ENCODE measurements at regions not wholly inside any gene's neighbourhood (a gene's known extent, or its start where the extent isn't known, plus 50 kb on each side); places are given as distances from the start of the nearest gene placed in this dataset.

GRCh38 chr13:64723724-64724123 is 2506.4 kb downstream of the PCDH9 start:
- Histone ChIP-seq H3K9me3 (ENCODE audit: insufficient read depth, low read depth, low read length) (no peaks in the 10 kb centered on the region), H2BK5ac (ENCODE audit: low read depth, low read length, poor library complexity) (no peak overlapping the region), H2BK12ac (ENCODE audit: low read length) (no peak overlapping the region), H2BK120ac (ENCODE audit: insufficient read depth, low read length, poor library complexity) (no peak overlapping the region), H3K23ac (ENCODE audit: low read length) (no peak overlapping the region), H3K4me2 (ENCODE audit: low read length) (no peak overlapping the region), H3K79me2 (ENCODE audit: control insufficient read depth, insufficient read depth, low read length, poor library complexity) (no peaks in the 10 kb centered on the region), H4K8ac (ENCODE audit: low read depth, low read length) (no peak overlapping the region), H4K91ac (ENCODE audit: low read depth, low read length) (no peak overlapping the region), H3K27me3 (ENCODE audit: insufficient read depth, low read length) (no peaks in the 10 kb centered on the region), H3K36me3 (ENCODE audit: control insufficient read depth in 1 of 2, insufficient read depth in 2 of 2, low read length in 2 of 2) (no peaks in the 10 kb centered on the region), H3K27ac (ENCODE audit: low read depth, low read length) (no peak overlapping the region), H3K4ac (ENCODE audit: low read depth, low read length) (no peak overlapping the region), H3K4me1 (ENCODE audit: control insufficient read depth in 1 of 2, insufficient read depth in 2 of 2, low read length in 2 of 2) (no peaks in the 10 kb centered on the region), H3K18ac (ENCODE audit: low read length) (no peak overlapping the region), H4K12ac (ENCODE audit: low read depth, low read length) (no peak overlapping the region), H3K9ac (ENCODE audit: low read length) (no peak overlapping the region), H2AK5ac (ENCODE audit: low read length) (no peak overlapping the region), H3K79me1 (ENCODE audit: low read length) (peaks cover 10% of the 10 kb centered on the region), H3K14ac (ENCODE audit: low read length) (no peak overlapping the region), H2AFZ (ENCODE audit: insufficient read depth, low read length, poor library complexity) (no peak overlapping the region), H3K4me3 (ENCODE audit: low read depth, low read length) (no peak overlapping the region)
- DNase-seq = peak; percentile 49 to 88
- no CpG with 5 or more reads among the region's 2 CpGs for WGBS (ENCODE audit: extremely low coverage, insufficient coverage, insufficient read length)

DNA sequence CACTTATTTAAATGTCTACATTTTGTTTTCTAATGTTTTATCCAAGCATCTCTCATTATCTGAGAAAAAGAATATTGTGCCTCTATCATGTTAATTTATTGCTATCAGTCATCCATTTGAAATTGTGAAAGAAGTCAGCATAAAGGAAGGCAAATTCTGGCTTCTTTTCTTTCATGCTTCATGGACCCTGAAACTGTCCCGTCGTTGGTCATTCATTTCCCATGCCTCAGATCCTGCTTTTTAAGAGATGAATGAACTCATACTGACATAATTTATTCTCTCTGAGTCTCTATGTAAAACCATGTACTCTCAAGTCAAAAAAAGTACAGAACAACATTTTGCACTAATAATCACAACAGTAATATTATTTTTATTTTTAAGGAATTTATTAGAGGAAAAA is 2512.0 kb downstream of the PCDH9 start:
- Histone ChIP-seq H3K14ac (ENCODE audit: low read length) (no peak overlapping the region), H3K4me1 (ENCODE audit: control insufficient read depth in 1 of 2, insufficient read depth in 2 of 2, low read length in 2 of 2) (no peaks in the 10 kb centered on the region), H2BK5ac (ENCODE audit: low read depth, low read length, poor library complexity) (no peak overlapping the region), H2AFZ (ENCODE audit: insufficient read depth, low read length, poor library complexity) (no peak overlapping the region), H3K9me3 (ENCODE audit: insufficient read depth, low read depth, low read length) (no peaks in the 10 kb centered on the region), H3K79me2 (ENCODE audit: control insufficient read depth, insufficient read depth, low read length, poor library complexity) (no peaks in the 10 kb centered on the region), H3K79me1 (ENCODE audit: low read length) (peaks cover 2% of the 10 kb centered on the region), H4K12ac (ENCODE audit: low read depth, low read length) (no peak overlapping the region), H3K36me3 (ENCODE audit: control insufficient read depth in 1 of 2, insufficient read depth in 2 of 2, low read length in 2 of 2) (no peaks in the 10 kb centered on the region), H3K4me2 (ENCODE audit: low read length) (no peak overlapping the region), H2BK12ac (ENCODE audit: low read length) (peak overlapping the region; percentile 71), H4K8ac (ENCODE audit: low read depth, low read length) (no peak overlapping the region), H3K4ac (ENCODE audit: low read depth, low read length) (no peak overlapping the region), H3K9ac (ENCODE audit: low read length) (no peak overlapping the region), H4K91ac (ENCODE audit: low read depth, low read length) (no peak overlapping the region), H2AK5ac (ENCODE audit: low read length) (no peak overlapping the region), H3K18ac (ENCODE audit: low read length) (no peak overlapping the region), H2BK120ac (ENCODE audit: insufficient read depth, low read length, poor library complexity) (no peak overlapping the region), H3K27me3 (ENCODE audit: insufficient read depth, low read length) (no peaks in the 10 kb centered on the region), H3K4me3 (ENCODE audit: low read depth, low read length) (no peak overlapping the region), H3K27ac (ENCODE audit: low read depth, low read length) (no peak overlapping the region), H3K23ac (ENCODE audit: low read length) (no peak overlapping the region)
- no peak for DNase-seq
- WGBS (ENCODE audit: extremely low coverage, insufficient coverage, insufficient read length) = no CpG with 5 or more reads among the region's 2 CpGs

DNA sequence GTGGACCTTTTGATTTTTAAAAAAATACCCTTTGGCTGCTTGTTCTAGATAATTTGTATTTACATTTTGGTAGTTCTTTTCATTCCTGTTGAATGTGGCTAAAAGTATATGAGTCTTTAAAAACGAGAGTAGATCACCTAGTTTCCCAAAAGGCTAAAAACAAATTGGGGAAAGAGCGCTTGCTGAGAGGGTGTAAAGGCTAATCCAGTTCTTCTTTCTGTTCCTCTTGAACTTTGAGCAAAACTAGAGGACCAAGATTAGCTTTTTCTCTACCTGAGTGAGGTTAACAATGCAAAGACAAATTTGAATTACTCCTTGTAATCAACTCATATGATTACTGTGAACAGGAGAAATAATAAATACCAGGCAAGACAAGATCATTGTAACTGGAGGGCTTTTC is 2513.2 kb downstream of the PCDH9 start:
- no peaks in the 10 kb centered on the region for H3K4me1 ChIP-seq (ENCODE audit: control insufficient read depth in 1 of 2, insufficient read depth in 2 of 2, low read length in 2 of 2)
- no peak overlapping the region for H3K4ac ChIP-seq (ENCODE audit: low read depth, low read length)
- H2AFZ ChIP-seq (ENCODE audit: insufficient read depth, low read length, poor library complexity) = no peak overlapping the region
- no peak overlapping the region for H4K8ac ChIP-seq (ENCODE audit: low read depth, low read length)
- no peak overlapping the region for H3K23ac ChIP-seq (ENCODE audit: low read length)
- H3K4me2 ChIP-seq (ENCODE audit: low read length) = no peak overlapping the region
- no peak overlapping the region for H2AK5ac ChIP-seq (ENCODE audit: low read length)
- no peak overlapping the region for H3K9ac ChIP-seq (ENCODE audit: low read length)
- peaks cover 0 to 3% of the 10 kb centered on the region in 2 experiments for H3K36me3 ChIP-seq (ENCODE audit: control insufficient read depth in 1 of 2, insufficient read depth in 2 of 2, low read length in 2 of 2)
- no peaks in the 10 kb centered on the region for H3K79me2 ChIP-seq (ENCODE audit: control insufficient read depth, insufficient read depth, low read length, poor library complexity)
- H3K4me3 ChIP-seq (ENCODE audit: low read depth, low read length) = no peak overlapping the region
- no peak overlapping the region for H4K91ac ChIP-seq (ENCODE audit: low read depth, low read length)
- no peak overlapping the region for H2BK12ac ChIP-seq (ENCODE audit: low read length)
- H3K14ac ChIP-seq (ENCODE audit: low read length) = no peak overlapping the region
- H3K79me1 ChIP-seq (ENCODE audit: low read length) = peaks cover 2% of the 10 kb centered on the region
- H3K18ac ChIP-seq (ENCODE audit: low read length) = no peak overlapping the region
- H3K27ac ChIP-seq (ENCODE audit: low read depth, low read length) = no peak overlapping the region
- H2BK5ac ChIP-seq (ENCODE audit: low read depth, low read length, poor library complexity) = no peak overlapping the region
- H4K12ac ChIP-seq (ENCODE audit: low read depth, low read length) = no peak overlapping the region
- no peak for DNase-seq
- H3K27me3 ChIP-seq (ENCODE audit: insufficient read depth, low read length) = no peaks in the 10 kb centered on the region
- peak overlapping the region; percentile 13 for H2BK120ac ChIP-seq (ENCODE audit: insufficient read depth, low read length, poor library complexity)
- no peaks in the 10 kb centered on the region for H3K9me3 ChIP-seq (ENCODE audit: insufficient read depth, low read depth, low read length)
- WGBS (ENCODE audit: extremely low coverage, insufficient coverage, insufficient read length) = no CpG with 5 or more reads among the region's 2 CpGs

- Histone ChIP-seq H2AK5ac (ENCODE audit: low read length) (peak overlapping the region; percentile 90), H4K12ac (ENCODE audit: low read depth, low read length) (peak overlapping the region; percentile 59), H3K23ac (ENCODE audit: low read length) (no peak overlapping the region), H3K18ac (ENCODE audit: low read length) (peak overlapping the region; percentile 68), H2BK5ac (ENCODE audit: low read depth, low read length, poor library complexity) (peak overlapping the region; percentile 93), H3K36me3 (ENCODE audit: control insufficient read depth in 1 of 2, insufficient read depth in 2 of 2, low read length in 2 of 2) (peaks cover 0 to 3% of the 10 kb centered on the region in 2 experiments), H3K9ac (ENCODE audit: low read length) (no peak overlapping the region), H3K4ac (ENCODE audit: low read depth, low read length) (peak overlapping the region; percentile 61), H2AFZ (ENCODE audit: insufficient read depth, low read length, poor library complexity) (no peak overlapping the region), H3K4me2 (ENCODE audit: low read length) (no peak overlapping the region), H3K79me1 (ENCODE audit: low read length) (peaks cover 41% of the 10 kb centered on the region), H3K27ac (ENCODE audit: low read depth, low read length) (peak overlapping the region; percentile 61), H4K8ac (ENCODE audit: low read depth, low read length) (peak overlapping the region; percentile 92), H3K27me3 (ENCODE audit: insufficient read depth, low read length) (no peaks in the 10 kb centered on the region), H3K4me3 (ENCODE audit: low read depth, low read length) (no peak overlapping the region), H2BK12ac (ENCODE audit: low read length) (peak overlapping the region; percentile 97), H3K14ac (ENCODE audit: low read length) (peak overlapping the region; percentile 94), H3K9me3 (ENCODE audit: insufficient read depth, low read depth, low read length) (no peaks in the 10 kb centered on the region), H4K91ac (ENCODE audit: low read depth, low read length) (peak overlapping the region; percentile 99), H3K4me1 (ENCODE audit: control insufficient read depth in 1 of 2, insufficient read depth in 2 of 2, low read length in 2 of 2) (peaks cover 0 to 7% of the 10 kb centered on the region in 2 experiments), H3K79me2 (ENCODE audit: control insufficient read depth, insufficient read depth, low read length, poor library complexity) (peaks cover 7% of the 10 kb centered on the region), H2BK120ac (ENCODE audit: insufficient read depth, low read length, poor library complexity) (peak overlapping the region; percentile 99)
- WGBS (ENCODE audit: extremely low coverage, insufficient coverage, insufficient read length) = no CpG with 5 or more reads among the region's 6 CpGs
- DNase-seq = no peak
Observed at GRCh38 chr13:64709079-64709478, 2521.1 kb downstream of the PCDH9 start.
